ENCODE measurements at regions not wholly inside any gene's neighbourhood (a gene's known extent, or its start where the extent isn't known, plus 50 kb on each side); places are given as distances from the start of the nearest gene placed in this dataset.
"Not testable (repeated sequence)": the region's sequence is repeated elsewhere in the genome, so short reads cannot be mapped to it uniquely, and the experiment has no call there.

DNA sequence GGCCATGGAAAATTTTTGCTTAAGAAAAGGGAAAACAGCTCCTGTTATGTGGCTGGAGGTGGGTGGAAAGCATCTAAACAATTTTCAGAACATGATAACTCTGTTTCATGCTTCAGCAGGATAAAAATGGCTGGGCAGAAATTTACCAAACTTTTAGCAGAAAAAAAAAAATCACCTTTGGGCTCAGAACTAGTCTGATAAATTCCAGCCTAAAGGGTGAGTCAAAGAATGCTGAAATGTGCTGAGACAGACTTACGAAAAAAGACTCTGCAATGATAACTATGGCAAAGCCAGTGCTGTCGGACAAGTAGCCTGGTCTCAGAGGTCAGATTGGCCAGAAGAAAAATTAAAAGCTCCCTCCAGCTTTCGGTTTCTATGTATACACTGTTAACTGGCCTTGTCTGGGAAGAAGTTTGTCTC, 123.6 kb downstream of the LRATD1 start:
- DNase-seq: no peak

DNA sequence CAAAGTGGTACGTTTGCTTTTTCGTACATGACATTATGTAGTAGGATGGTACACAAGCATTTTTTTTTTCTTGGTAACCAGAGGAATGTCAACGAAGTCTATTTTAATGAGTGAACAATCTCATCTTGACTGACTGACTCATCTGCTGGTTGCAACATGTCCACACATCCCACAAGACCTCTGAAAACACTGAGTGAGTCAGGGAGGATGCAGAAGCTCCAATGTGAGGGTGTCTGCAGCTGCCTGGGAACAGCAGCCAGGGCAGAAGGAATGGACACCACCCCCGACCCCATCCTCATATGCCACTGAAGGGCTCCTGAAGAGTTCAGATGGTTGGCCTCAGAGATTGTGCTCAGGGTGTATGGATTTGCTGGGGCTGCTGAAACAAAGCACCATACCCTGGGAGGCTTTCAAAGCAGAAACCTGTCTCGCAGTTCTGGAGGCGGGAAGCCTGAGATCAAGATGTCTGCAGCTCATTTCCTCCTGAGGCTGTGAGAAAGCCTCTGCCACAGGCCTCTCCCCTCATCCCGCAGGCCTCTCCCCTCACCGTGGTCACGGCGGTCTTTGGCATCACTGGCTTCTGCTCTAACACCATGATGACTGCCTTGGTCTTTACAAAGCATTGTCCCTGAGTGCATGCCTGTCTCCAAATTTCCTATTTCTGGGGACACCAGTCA, 124.6 kb downstream of the LRATD1 start:
- no peak for DNase-seq

DNA sequence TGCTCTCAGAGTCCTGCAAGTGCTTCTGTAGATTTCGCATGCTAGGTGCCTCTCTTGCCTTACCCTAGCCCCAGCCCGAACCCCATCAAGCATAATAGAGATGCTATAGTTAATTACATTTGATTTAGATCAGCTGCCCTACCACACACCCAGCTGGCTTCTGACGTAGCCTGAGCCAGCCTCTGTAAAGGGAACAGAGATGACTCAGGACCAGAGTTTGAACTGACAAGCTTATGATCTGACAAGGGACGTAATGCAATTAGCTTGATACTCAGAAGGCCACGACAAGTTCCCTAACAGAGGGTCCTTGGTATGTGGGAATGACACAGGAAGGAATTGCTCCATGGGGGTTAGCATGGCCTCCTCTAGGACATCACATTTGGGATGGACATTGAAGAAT, 126.6 kb downstream of the LRATD1 start:
- no peak for DNase-seq

DNA sequence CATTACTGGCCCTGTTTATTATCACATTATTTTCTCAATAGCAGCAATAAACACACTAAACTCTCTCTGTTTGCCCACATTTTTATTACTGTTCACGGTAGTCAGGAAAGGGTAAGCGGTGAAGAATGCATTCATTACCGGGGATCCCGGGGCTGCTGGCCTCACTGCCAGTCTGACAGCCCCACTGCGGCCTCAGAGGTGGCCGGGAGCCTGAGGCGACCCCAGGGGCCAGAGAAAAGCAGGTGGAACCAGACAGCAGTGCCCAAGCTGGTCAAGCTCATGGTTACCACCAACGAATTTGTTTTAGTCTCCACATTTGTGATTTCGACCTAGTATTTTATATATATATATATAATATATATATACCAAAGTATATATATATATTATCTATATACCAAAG, 127.7 kb downstream of the LRATD1 start:
- DNase-seq: no peak

DNA sequence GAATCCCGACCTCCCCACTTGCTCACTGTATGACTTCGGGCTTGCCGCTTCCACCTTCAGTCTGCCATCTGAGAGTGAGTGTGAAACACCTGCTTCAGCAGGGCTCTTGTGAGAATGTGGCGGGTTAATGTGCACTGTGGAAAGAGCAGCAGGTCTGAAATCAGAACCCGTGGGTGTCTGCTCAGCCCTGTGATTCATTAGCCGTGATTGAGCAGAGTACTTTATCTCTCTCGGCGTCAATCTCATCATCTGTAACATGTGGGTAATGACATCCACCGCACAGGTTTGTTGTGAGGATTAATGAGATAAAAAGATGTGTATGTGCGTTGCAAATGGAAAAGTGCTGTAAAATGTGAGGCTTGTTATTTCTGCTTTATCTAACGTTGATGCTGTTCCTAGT, 128.6 kb downstream of the LRATD1 start:
- no peak for DNase-seq

DNA sequence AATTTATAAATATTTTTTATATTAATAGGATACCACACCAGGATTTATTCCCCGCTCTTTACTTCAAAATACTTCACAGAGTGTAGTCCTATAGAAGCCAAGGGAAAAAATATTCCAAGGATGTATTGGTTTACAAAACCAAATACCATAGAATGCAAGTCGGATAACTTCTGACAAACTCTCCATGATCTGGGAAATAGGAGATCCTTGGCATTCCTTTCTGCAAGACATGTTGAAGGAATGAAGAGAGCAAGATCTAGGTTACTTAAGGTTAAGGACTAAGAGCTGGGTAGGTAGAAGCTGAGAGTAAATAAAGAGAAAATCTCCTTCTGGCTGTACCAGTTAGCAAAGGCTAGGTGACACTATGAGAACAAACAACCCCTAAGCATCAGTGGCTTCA, 141.2 kb downstream of the LRATD1 start:
- no peak for DNase-seq

DNA sequence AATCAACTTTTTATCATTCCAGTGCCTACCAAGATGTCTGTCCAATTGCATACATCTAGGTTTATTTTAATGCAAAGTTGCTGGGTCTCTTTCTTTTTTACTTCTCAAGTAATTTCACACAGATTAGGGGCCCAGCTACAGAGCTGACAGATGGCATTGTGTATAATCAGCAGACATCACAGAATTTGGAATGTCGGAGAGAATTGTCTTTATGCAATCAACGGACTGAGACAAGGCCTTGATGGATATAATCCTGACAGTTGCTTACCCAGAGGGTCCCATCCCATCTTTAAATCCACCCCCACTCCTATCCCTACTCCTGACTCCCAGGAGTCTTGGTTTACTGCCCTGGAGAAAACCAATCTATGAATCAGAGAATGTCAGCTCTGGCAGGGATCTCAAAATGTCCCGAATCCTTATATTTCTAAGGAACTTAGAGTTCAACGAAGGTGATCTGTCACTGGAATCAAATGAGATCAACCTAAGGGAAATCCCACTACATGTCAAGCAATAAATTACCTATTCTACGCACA, 142.0 kb downstream of the LRATD1 start:
- no peak for DNase-seq

DNA sequence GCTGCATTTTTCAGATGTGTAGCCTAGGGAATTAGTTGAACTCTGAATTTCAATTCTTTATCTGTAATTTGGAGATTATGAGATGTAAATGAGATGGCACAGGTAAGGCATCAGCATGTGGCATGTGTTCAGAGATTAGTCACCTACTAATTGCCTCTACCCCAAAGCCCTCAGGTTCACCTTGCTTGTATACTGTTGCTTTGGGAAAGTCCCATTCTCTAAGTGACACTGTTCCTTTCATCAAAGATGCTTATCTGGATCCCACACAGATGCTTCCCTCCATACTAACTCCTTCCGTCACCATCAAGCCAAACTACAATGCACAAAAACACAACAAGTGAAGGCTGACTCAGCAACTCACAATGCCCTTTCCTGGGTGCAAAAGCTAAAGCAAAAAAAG, 143.7 kb downstream of the LRATD1 start:
- no peak for DNase-seq

DNA sequence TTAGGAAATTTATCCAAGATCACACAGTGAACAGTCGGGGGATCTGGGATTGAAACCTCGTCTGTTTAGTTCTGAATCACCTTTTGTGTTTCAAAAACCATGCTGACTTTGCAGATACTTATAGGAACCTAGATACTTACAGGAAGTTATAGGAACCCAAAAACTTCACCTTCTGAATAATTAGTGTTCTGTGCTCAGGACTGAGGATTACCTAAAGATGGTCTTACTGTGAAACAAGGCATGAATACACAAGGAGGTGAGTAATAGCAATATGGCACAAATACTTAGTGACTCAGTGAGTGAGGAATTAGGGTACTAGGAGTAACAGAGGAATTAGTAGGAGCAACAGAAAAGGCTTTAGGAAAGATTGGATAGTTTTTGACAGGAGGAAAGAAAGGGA, 145.5 kb downstream of the LRATD1 start:
- no peak for DNase-seq

DNA sequence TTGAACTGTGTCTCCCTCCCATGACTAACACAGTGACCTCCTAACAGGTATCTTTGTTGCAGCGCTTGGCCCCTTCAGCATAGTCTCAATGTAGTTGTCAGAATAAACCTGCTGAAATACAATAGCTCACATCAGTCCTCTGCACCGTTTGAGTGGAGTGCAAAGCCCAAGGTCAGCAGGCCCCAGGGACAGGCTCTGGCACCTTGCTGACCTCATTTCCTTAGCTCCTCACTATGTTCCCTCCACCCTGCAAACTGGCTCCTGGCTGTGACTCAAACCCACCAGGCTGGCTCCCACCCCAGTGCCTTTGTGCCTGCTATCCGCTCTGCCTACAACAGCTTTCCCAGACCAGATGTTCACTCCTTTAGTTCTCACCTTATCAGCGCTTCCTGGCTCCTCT, 146.7 kb downstream of the LRATD1 start:
- DNase-seq: no peak

DNA sequence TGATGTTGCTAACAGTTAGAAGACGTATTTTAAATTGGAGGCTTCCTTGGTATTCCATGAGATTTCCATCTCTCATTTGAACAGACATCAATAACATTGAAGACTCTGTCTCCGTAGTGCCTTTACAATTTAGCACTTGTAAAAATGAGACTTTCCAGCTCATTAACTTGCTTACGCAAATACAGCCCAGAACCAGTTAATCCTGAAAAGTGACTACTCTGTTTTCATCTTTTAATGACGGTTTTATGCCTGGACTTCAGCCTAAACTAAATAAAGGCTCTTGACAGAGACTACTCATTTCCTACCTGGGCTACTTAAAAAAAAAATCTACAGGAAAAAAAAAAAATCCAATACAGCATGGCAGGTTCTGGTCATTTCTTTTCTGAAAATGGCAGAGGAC, 148.6 kb downstream of the LRATD1 start:
- DNase-seq: peak; percentile 72

DNA sequence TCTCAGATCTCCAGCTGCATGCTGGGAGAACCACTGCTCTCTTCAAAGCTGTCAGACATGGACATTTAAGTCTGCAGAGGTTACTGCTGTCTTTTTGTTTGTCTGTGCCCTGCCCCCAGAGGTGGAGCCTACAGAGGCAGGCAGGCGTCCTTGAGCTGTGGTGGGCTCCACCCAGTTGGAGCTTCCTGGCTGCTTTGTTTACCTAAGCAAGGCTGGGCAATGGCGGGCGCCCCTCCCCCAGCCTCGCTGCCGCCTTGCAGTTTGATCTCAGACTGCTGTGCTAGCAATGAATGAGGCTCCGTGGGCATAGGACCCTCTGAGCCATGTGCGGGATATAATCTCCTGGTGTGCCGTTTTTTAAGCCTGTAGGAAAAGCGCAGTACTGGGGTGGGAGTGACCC, 156.3 kb downstream of the LRATD1 start:
- not testable (repeated sequence) for DNase-seq

DNA sequence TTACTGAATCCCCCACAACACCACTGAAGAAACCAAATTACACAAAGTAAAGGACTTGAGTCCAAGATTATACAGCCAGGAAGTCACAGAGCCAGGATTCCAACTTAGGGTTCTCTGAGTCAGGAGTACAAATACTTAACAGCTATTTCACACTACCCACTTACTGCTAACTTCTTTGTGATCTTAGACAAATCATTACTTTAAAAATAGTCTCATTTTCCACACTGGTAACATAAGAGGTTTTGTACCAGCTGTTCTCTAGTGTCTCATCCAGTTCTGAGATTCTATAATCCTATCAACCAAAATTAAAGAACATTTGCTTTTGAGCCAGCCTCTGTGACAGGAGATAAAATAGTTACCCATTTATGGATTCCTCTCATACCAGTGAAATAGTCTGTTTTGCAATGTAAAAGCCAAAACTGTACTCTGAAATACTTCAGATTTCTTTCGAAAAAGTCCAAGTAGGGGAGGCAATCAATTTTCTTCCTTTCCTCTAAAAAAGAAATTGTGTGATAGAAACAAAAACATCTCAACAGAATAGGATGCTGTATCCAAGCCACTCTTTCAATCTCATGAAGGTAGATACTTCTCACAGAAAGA, 157.6 kb downstream of the LRATD1 start:
- DNase-seq: no peak

DNA sequence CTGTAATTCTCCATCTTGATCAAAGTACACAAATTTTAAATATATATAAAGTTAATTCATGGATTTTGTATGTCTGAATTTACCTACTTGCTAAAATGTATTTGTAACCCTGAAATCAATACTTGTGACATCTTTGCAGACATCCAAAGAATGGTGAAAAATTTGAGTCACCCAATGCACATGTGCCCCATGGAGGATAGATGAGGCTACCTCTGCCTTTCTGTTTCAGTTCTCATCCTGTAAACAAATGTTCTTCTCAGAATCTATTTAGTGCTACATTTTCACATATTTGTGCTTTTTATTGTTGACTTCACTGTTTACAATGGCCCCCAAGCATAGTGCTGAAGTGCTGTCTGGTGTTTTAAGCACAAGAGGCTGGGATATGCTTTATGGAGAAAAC, 171.5 kb downstream of the LRATD1 start:
- no peak for DNase-seq

DNA sequence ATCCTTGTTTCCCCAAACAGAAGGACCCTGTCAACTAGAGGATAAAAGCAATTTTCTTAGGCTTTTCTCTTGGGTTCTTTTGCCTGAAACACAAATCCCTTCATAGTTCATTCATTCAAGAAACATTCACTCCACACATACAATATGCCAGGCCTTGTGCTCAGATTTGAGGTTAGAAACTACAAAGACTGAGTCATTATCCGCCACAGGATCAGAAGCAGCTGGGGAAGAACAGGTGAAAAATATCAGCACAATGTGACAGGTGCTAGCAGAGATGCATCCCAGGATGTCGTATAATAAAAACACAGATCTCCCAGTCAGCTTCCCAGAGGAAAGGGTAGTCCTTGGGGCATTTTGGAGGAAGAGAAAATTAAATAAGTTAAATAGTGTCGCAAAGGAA, 172.4 kb downstream of the LRATD1 start:
- no peak for DNase-seq

DNA sequence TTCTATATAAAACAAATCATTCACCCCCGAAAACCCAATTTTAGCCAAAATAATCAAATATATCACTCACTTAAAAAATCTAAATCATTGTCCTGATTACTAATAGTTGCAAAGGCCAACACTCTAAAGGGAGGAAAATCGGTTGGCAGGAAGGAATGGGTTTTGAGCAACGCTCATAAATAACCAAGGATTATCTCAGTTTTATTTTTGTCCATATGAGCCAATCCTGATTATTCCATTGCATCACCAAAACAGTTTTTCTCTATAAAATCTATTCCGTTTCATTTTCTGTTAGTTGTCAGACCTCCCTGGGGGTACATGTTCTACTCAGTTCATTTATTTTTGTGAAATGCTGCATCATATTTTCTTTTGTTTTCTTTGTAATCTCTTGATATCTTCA, 174.1 kb downstream of the LRATD1 start:
- no peak for DNase-seq

DNA sequence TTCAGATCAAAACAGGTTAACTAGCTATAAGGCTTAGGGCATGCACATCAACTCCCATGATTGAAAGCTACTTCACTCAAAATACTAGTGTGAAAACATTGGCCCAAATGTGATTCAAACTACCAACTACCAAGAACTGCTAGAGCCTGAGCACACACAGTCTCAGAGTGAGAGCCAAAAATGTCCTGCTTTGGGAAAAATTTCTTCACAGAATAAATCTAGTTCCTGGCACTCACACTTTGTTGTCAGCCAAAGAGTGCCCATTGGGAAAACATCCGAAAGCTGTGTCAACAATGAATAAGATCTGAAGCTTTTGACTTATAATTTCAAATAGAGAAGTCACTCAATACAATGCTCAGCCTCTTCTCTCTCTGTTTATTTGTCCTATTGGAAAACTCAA, 182.7 kb downstream of the LRATD1 start:
- no peak for DNase-seq

DNA sequence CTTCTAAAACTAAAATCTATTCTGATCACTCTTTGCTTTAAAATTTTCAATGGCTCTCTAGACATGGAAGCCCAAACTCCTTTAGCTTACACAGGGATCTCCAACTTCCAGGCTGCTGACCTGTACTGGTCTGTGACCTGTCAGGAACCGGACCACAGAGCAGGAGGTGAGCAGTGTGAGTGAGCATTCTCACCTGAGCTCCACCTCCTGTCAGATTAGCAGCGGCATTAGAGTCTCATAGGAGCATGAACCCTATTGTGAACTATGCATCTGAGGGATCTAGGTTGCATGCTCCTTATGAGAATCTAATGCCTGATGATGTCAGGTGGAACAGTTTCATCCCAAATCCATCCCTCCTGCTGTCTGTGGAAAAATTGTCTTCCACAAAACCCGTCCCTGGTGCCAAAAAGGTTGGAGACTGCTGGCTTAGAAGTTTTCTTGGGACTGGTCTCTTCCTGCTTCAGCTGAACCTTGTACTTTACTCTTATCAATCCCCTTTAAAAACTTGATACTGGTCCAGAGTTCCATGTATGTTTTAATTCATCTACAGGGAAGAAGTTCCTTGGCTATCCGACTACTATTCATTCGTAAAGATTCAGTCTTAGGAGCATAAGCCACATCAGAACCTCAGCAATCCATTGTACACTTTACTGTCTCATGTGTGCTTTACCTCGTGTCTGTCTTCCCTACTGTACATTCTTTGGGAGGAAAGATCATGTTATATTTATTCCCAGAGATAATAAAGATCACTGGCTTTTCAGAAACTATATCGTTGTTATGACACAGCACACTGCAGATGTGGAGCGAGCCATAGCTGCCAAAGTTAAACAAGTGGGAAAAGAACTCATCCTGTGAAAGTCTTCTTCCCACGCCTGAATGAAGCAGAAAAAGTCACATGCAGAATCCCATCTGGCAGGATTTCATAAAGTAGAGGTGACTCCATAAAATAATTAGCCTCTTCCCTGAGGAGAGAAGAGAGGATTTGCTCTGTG, 183.8 kb downstream of the LRATD1 start:
- DNase-seq: no peak

DNA sequence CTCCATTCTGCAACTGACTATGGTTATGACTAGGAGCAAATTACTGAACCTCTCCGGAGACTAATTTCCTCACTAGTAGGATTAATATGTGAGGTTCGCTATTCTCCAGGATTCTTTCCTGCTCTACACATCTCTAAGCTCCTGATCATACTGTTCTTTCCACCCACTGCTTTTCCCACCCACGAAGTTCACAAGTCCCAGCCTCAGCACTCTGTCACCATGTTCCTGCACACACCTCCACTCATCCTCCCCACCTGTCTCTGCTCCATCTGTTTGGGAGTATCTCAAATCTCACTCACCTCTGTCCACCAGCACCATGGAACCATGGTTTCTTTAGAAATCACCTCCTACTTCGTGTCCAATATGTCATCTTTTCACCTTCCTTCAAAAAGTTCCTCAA, 185.3 kb downstream of the LRATD1 start:
- DNase-seq: no peak

DNA sequence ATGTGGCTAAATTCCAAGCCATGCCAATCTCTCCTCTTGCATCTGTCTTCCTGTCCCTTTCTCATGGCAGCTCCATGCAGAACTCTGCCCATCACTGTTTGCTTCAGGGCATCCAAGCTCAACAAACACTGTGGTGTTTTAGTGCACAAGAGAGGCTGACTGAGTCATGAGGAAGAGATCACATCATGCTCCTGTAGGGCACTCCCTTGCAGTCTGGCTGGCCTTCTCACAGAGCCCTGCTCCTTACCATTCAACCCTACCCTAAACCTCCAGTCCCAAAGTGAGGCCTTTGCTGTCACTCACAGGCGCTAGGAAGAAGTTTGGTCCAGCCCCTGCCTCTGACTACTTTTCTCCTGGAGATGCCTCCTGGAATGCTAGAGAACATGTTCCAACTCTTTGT, 194.0 kb downstream of the LRATD1 start:
- DNase-seq: no peak

DNA sequence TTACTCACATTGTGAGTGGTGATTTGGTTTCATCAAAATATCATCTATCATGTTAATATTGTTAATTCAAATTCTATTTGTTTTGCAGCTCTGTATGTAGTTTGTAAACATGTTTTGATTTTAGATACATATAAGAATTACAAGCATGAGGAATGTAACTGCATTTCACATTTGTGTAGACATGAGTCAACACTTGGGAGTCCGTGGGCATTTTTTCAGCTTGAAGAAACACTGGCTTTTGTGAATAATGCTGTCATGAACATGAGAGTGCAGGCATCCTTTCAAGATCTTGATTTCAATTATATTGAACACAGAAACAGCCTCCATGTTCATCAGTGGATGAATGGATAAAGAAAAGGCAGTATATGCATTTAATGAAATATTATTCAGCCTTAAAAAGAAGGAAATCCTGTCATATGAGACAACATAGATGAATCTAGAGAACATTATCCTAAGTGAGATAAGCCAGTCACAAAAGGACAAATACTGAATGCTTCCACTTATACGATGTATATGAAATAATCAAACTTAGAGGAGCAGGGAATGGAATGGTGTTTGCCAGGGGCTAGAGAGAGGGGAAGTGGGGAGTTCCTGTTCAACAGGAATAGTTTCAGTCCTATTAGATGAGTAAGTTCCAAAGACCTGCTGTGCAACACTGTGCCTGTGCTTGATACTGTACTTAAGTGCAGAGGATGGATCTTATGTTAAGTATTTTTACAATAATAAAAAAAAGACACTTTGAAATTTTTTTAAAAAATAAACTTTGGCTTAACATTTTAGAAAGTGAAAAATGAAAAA, 194.9 kb downstream of the LRATD1 start:
- DNase-seq: no peak

DNA sequence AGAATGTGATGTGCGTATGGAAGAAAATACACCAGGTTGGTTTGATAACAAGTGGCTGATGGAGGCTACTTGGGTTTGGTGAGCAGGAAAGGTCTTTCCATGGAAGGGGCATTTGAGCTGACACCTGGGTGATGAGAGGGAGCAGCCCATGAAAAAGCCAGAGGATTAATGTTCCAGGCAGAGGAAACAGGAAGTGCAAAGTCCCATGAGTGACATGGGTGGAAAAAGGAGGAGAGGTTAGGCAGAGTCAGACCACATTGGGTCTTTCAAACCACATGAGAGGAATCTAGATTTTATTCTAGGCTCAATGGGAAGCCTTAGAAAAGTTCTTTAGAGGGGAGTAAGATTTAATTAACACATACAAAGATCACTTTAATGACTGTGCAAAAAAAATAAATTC, 195.7 kb downstream of the LRATD1 start:
- no peak for DNase-seq

DNA sequence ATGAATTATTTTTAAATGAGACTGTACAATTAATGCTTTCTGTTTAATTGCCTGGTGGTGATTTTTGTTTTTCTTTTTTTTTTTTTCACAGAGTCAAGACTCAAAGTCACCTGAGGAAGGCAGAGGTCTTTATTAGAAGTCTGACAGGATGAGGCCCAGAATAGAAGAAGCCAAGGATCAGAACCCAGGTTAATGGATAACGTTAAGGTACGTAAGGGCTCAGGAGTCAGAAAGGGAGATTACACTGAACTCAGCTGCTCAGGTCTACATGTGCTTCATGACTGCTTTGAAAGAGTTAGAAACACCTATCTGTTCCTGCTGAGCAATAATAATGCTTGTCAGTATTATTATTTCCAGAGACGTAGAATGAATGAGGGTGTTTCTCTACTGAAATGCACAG, 196.5 kb downstream of the LRATD1 start:
- DNase-seq: no peak
